ENCODE measurements at regions not wholly inside any gene's neighbourhood (a gene's known extent, or its start where the extent isn't known, plus 50 kb on each side); places are given as distances from the start of the nearest gene placed in this dataset.

DNA sequence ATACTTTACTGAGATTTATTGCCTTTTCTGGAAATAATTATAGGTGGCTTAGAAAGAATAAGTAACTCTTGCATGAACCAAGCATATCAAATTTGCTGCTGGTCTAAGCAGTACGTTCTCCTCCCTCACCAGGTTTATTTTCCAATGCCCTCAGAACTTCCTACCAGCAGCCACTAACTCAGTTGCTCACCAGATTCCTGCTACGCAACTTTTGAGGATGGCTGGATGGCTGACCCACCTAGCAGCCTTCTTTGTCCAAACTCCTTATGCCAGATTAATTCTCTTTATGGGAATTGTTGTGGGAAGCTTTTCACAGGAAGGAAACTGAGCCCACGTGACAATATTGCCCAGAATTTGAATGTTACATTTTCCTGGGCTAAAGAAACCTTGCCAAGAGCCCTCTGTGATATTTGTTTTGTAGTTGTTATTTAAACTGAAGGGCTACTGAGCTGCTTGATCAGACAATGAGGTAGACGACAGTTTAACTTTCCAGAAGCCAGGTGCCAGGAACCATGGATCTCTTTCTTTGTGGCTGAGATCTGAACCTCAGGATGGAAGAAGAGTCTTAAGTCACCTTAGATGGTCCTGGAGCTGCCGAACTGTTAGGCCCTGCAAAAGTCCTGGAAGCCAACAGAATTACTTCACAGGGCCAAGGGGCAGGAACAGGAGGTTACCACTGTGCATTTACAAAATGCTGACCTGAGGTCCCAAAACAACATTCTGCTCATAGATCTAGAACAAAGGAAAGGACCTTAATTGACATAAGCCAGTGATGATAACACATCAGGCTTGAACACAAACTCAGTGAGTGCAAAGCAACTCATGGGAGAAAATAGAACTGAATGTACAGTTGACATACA is 85.5 kb upstream of the ATP1A1 start:
- DNase-seq (ENCODE audit: insufficient read length, low spot score, missing footprints) = no peak
- no peak overlapping the region for H3K4me2 ChIP-seq (ENCODE audit: insufficient read depth, low read length)
- H3K4me1 ChIP-seq (ENCODE audit: insufficient read depth, low read length) = no peaks in the 10 kb centered on the region
- H3K27ac ChIP-seq (ENCODE audit: low read depth, low read length) = no peak overlapping the region
- no peaks in the 10 kb centered on the region for H3K36me3 ChIP-seq (ENCODE audit: insufficient read depth, low read length)
- H4K20me1 ChIP-seq (ENCODE audit: insufficient read depth, low read length) = no peaks in the 10 kb centered on the region
- H3K27me3 ChIP-seq (ENCODE audit: insufficient read depth, low read length) = peaks cover 7% of the 10 kb centered on the region
- no peaks in the 10 kb centered on the region for H3K9me3 ChIP-seq (ENCODE audit: low read depth, low read length)
- H2AFZ ChIP-seq (ENCODE audit: low read length) = no peak overlapping the region
- TF ChIP-seq CTCF (IDR thresholded peaks at IDR 0.05; ENCODE audit: extremely low read depth, low read depth, low read length) = no peak
- H3K79me2 ChIP-seq (ENCODE audit: insufficient read depth, low read length) = no peaks in the 10 kb centered on the region
- no peak overlapping the region for H3K4me3 ChIP-seq (ENCODE audit: insufficient read depth, low read length)

- no peak for TF ChIP-seq CTCF (IDR thresholded peaks at IDR 0.05; ENCODE audit: extremely low read depth, low read depth, low read length)
- no peaks in the 10 kb centered on the region for H4K20me1 ChIP-seq (ENCODE audit: insufficient read depth, low read length)
- H3K9me3 ChIP-seq (ENCODE audit: low read depth, low read length) = no peaks in the 10 kb centered on the region
- no peak for DNase-seq (ENCODE audit: insufficient read length, low spot score, missing footprints)
- H3K79me2 ChIP-seq (ENCODE audit: insufficient read depth, low read length) = no peaks in the 10 kb centered on the region
- no peak overlapping the region for H3K4me2 ChIP-seq (ENCODE audit: insufficient read depth, low read length)
- H3K27me3 ChIP-seq (ENCODE audit: insufficient read depth, low read length) = peaks cover 7% of the 10 kb centered on the region
- no peak overlapping the region for H3K27ac ChIP-seq (ENCODE audit: low read depth, low read length)
- no peak overlapping the region for H3K4me3 ChIP-seq (ENCODE audit: insufficient read depth, low read length)
- H3K36me3 ChIP-seq (ENCODE audit: insufficient read depth, low read length) = no peaks in the 10 kb centered on the region
- H2AFZ ChIP-seq (ENCODE audit: low read length) = no peak overlapping the region
- H3K4me1 ChIP-seq (ENCODE audit: insufficient read depth, low read length) = no peaks in the 10 kb centered on the region
Measured at GRCh38 chr1:116288201-116288598, 84.8 kb upstream of the ATP1A1 start.

GRCh38 chr1:116289193-116289592 is 83.9 kb upstream of the ATP1A1 start:
- Histone ChIP-seq H3K27ac (ENCODE audit: low read depth, low read length) (no peak overlapping the region), H3K36me3 (ENCODE audit: insufficient read depth, low read length) (no peaks in the 10 kb centered on the region), H3K4me2 (ENCODE audit: insufficient read depth, low read length) (no peak overlapping the region), H2AFZ (ENCODE audit: low read length) (no peak overlapping the region), H3K79me2 (ENCODE audit: insufficient read depth, low read length) (no peaks in the 10 kb centered on the region), H3K4me3 (ENCODE audit: insufficient read depth, low read length) (no peak overlapping the region), H3K27me3 (ENCODE audit: insufficient read depth, low read length) (peaks cover 7% of the 10 kb centered on the region), H3K9me3 (ENCODE audit: low read depth, low read length) (no peaks in the 10 kb centered on the region), H3K4me1 (ENCODE audit: insufficient read depth, low read length) (no peaks in the 10 kb centered on the region), H4K20me1 (ENCODE audit: insufficient read depth, low read length) (no peaks in the 10 kb centered on the region)
- DNase-seq (ENCODE audit: insufficient read length, low spot score, missing footprints) = no peak
- TF ChIP-seq CTCF (IDR thresholded peaks at IDR 0.05; ENCODE audit: extremely low read depth, low read depth, low read length) = no peak

DNA sequence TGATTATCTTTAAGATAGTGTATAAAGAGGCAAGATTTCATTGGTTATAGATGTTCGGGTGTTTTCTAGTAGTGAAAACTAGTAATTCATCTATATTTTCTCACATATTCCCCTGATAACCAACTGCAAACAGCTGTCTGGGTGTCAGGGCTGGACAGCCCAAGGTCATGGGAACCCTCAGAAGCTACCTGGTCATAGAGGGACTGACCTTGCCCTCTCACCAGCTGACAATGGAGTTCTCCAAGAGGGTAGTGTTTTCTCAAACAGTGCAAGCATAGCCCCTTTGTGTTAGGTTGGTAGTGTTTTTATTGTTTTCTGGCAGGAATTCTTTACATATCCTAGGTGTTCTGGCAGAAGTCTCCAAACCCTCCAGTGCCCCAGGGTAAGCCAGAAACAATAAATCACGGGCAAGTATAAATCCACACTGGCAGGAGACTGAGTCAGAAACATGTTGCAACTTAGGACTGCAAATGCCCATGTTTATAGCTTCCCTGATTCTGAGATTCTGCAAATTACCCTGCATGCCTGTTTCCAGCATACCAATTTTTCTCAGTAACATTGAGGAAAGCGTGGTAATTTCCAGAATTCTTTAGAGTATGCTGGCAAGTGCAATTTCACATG is 82.8 kb upstream of the ATP1A1 start:
- Histone ChIP-seq H3K4me3 (ENCODE audit: insufficient read depth, low read length) (no peak overlapping the region), H3K79me2 (ENCODE audit: insufficient read depth, low read length) (no peaks in the 10 kb centered on the region), H3K36me3 (ENCODE audit: insufficient read depth, low read length) (no peaks in the 10 kb centered on the region), H3K27me3 (ENCODE audit: insufficient read depth, low read length) (peaks cover 7% of the 10 kb centered on the region), H3K4me1 (ENCODE audit: insufficient read depth, low read length) (no peaks in the 10 kb centered on the region), H3K9me3 (ENCODE audit: low read depth, low read length) (no peaks in the 10 kb centered on the region), H2AFZ (ENCODE audit: low read length) (no peak overlapping the region), H4K20me1 (ENCODE audit: insufficient read depth, low read length) (no peaks in the 10 kb centered on the region), H3K4me2 (ENCODE audit: insufficient read depth, low read length) (no peak overlapping the region), H3K27ac (ENCODE audit: low read depth, low read length) (no peak overlapping the region)
- no peak for TF ChIP-seq CTCF (IDR thresholded peaks at IDR 0.05; ENCODE audit: extremely low read depth, low read depth, low read length)
- DNase-seq (ENCODE audit: insufficient read length, low spot score, missing footprints) = no peak
